ENCODE measurements at regions not wholly inside any gene's neighbourhood (a gene's known extent, or its start where the extent isn't known, plus 50 kb on each side); places are given as distances from the start of the nearest gene placed in this dataset.

- TF ChIP-seq CTCF (IDR thresholded peaks at IDR 0.05; ENCODE audit: poor library complexity, severe bottlenecking), result no peak
- TF ChIP-seq POLR2AphosphoS5 (IDR thresholded peaks at IDR 0.05), result no peak
- TF ChIP-seq TAF1 (IDR thresholded peaks at IDR 0.05; ENCODE audit: low read depth), result no peak
- TF ChIP-seq EZH2 (IDR thresholded peaks at IDR 0.05; ENCODE audit: borderline replicate concordance, insufficient read depth, low read length, poor library complexity, severe bottlenecking), result no peak
- no peak for TF ChIP-seq SMC3 (conservative IDR thresholded peaks at IDR 0.05; ENCODE audit: poor library complexity)
- no peak for TF ChIP-seq REST (IDR thresholded peaks at IDR 0.05; ENCODE audit: borderline replicate concordance)
- TF ChIP-seq EP300 (conservative IDR thresholded peaks at IDR 0.05; ENCODE audit: poor library complexity, severe bottlenecking), result no peak
These were observed 121.8 kb downstream of the INHBA start for GRCh38 chr7:41581041-41581440.

All from neural cell (in vitro differentiated cells).